B cell (primary cell): ENCODE measurements at regions not wholly inside any gene's neighbourhood (a gene's known extent, or its start where the extent isn't known, plus 50 kb on each side); places are given as distances from the start of the nearest gene placed in this dataset.

Experiments used
- CTCF ChIP-seq: fragments of 200-600 bp; IDR thresholded peaks from one replicate; pipeline ENCODE4 v1.8.0; 2022; ENCODE audit warnings: antibody characterized with exemption, mild to moderate bottlenecking
- EZH2 ChIP-seq: IDR thresholded peaks from 2 replicates; pipeline ENCODE4 v1.6.1; 2012; ENCODE audit warnings: borderline replicate concordance, low read depth, mild to moderate bottlenecking, moderate library complexity, low read length; ENCODE audit not compliant: insufficient read depth, poor library complexity, severe bottlenecking

GRCh38 chr7:110205899-110206298 is 885.0 kb upstream of the LRRN3 start:
- TF ChIP-seq CTCF (no peak), EZH2 (no peak)
